H9 (cell line): ENCODE measurements at regions not wholly inside any gene's neighbourhood (a gene's known extent, or its start where the extent isn't known, plus 50 kb on each side); places are given as distances from the start of the nearest gene placed in this dataset.

Source experiments
- DNase-seq: peaks from one replicate; pipeline ENCODE4 v3.0.0-alpha.2; 2017
- H2AFZ ChIP-seq: one replicate; pipeline ENCODE4 v1.6.1; 2013; ENCODE audit warnings: mild to moderate bottlenecking, low read length, control low read depth, moderate library complexity
- H2AK5ac ChIP-seq: 2 replicates; pipeline ENCODE4 v1.6.1; 2013; ENCODE audit warnings: low read length, control low read depth, mixed read lengths; ENCODE audit not compliant: insufficient read length
- H2BK120ac ChIP-seq: one replicate; pipeline ENCODE4 v1.6.1; 2013; ENCODE audit warnings: low read depth, mild to moderate bottlenecking, low read length, control low read depth, inconsistent platforms; ENCODE audit not compliant: poor library complexity, severe bottlenecking
- H2BK12ac ChIP-seq: 2 replicates; pipeline ENCODE4 v1.6.1; 2013; ENCODE audit warnings: low read length, control low read depth, mixed read lengths, low read depth; ENCODE audit not compliant: insufficient read length
- H2BK15ac ChIP-seq: 2 replicates; pipeline ENCODE4 v1.6.1; 2013; ENCODE audit warnings: low read depth, low read length, control low read depth
- H2BK20ac ChIP-seq: one replicate; pipeline ENCODE4 v1.6.1; 2013; ENCODE audit warnings: low read depth, mild to moderate bottlenecking, low read length, control low read depth, inconsistent platforms; ENCODE audit not compliant: poor library complexity, severe bottlenecking
- H2BK5ac ChIP-seq: 2 replicates; pipeline ENCODE4 v1.6.1; 2013; ENCODE audit warnings: low read length, control low read depth, mixed read lengths; ENCODE audit not compliant: insufficient read length
- H3K14ac ChIP-seq: 2 replicates; pipeline ENCODE4 v1.6.1; 2013; ENCODE audit warnings: low read length, control low read depth; ENCODE audit not compliant: insufficient read depth
- H3K18ac ChIP-seq: 2 replicates; pipeline ENCODE4 v1.6.1; 2013; ENCODE audit warnings: low read depth, mild to moderate bottlenecking, mixed read lengths, low read length, control low read depth; ENCODE audit not compliant: insufficient read length
- H3K23ac ChIP-seq: 2 replicates; pipeline ENCODE4 v1.6.1; 2013; ENCODE audit warnings: low read length, control low read depth, mixed read lengths, low read depth; ENCODE audit not compliant: insufficient read length
- H3K23me2 ChIP-seq: 2 replicates; pipeline ENCODE4 v1.6.1; 2013; ENCODE audit warnings: low read depth, mild to moderate bottlenecking, mixed read lengths, low read length, control low read depth; ENCODE audit not compliant: insufficient read length, poor library complexity, severe bottlenecking
- H3K27ac ChIP-seq: 2 replicates; pipeline ENCODE4 v1.5.1; 2013; ENCODE audit warnings: low read length, control low read depth, mixed read lengths, low read depth; ENCODE audit not compliant: insufficient read length
- H3K27me3 ChIP-seq: 2 replicates; pipeline ENCODE4 v1.6.1; 2013; ENCODE audit warnings: low read length, control low read depth, inconsistent platforms; ENCODE audit not compliant: insufficient read depth
- H3K4ac ChIP-seq: 2 replicates; pipeline ENCODE4 v1.6.1; 2013; ENCODE audit warnings: low read depth, mild to moderate bottlenecking, control low read depth, inconsistent platforms, low read length, moderate library complexity
- H3K4me1 ChIP-seq: 2 replicates; pipeline ENCODE4 v1.6.1; 2013; ENCODE audit warnings: low read length, control low read depth, inconsistent platforms; ENCODE audit not compliant: insufficient read depth
- H3K4me2 ChIP-seq: 2 replicates; pipeline ENCODE4 v1.6.1; 2013; ENCODE audit warnings: low read length, control low read depth, mixed read lengths; ENCODE audit not compliant: insufficient read length, insufficient read depth
- H3K56ac ChIP-seq: 2 replicates; pipeline ENCODE4 v1.6.1; 2013; ENCODE audit warnings: low read depth, mild to moderate bottlenecking, mixed read lengths, low read length, control low read depth; ENCODE audit not compliant: insufficient read length
- H3K79me1 ChIP-seq: 2 replicates; pipeline ENCODE4 v1.6.1; 2013; ENCODE audit warnings: low read depth, mild to moderate bottlenecking, moderate library complexity, low read length, control low read depth, inconsistent platforms; ENCODE audit not compliant: insufficient read depth, poor library complexity, severe bottlenecking
- H3K79me2 ChIP-seq: 2 replicates; pipeline ENCODE4 v1.6.1; 2013; ENCODE audit warnings: low read length, control low read depth, inconsistent platforms; ENCODE audit not compliant: insufficient read depth
- H3K9ac ChIP-seq: 2 replicates; pipeline ENCODE4 v1.6.1; 2013; ENCODE audit warnings: low read length, control low read depth, mixed read lengths; ENCODE audit not compliant: insufficient read length; ENCODE audit errors: extremely low read depth
- H3K9me3 ChIP-seq: one replicate; pipeline ENCODE4 v1.6.1; 2013; ENCODE audit warnings: low read depth, low read length, inconsistent platforms; ENCODE audit not compliant: control insufficient read depth
- H3T11ph ChIP-seq: one replicate; pipeline ENCODE4 v1.6.1; 2013; ENCODE audit warnings: mild to moderate bottlenecking, low read length, control low read depth, inconsistent platforms
- H4K20me1 ChIP-seq: one replicate; pipeline ENCODE4 v1.6.1; 2013; ENCODE audit not compliant: control insufficient read depth, insufficient read length, insufficient read depth
- H4K5ac ChIP-seq: 2 replicates; pipeline ENCODE4 v1.6.1; 2013; ENCODE audit warnings: low read depth, mild to moderate bottlenecking, mixed read lengths, low read length, control low read depth; ENCODE audit not compliant: insufficient read length
- H4K8ac ChIP-seq: replicated peaks from 2 replicates; pipeline ENCODE4 v1.6.1; 2013; ENCODE audit warnings: low read length, control low read depth, mixed read lengths, low read depth; ENCODE audit not compliant: insufficient read length
- H4K91ac ChIP-seq: 2 replicates; pipeline ENCODE4 v1.6.1; 2013; ENCODE audit warnings: low read depth, mild to moderate bottlenecking, moderate library complexity, mixed read lengths, low read length, control low read depth; ENCODE audit not compliant: insufficient read length
- H3K27ac Mint-ChIP-seq, 3 experiments: 2 replicates in 2 of 3; 3 replicates in 1 of 3; pipeline ENCODE4 v1.8.0; 2020 to 2021; ENCODE audit warnings: mixed read lengths in 3 of 3, mild to moderate bottlenecking in 1 of 3, moderate library complexity in 1 of 3
- H3K27me3 Mint-ChIP-seq: 2 replicates; pipeline ENCODE4 v1.8.0; 2021; ENCODE audit warnings: low read depth, mild to moderate bottlenecking, moderate library complexity, mixed read lengths
- H3K36me3 Mint-ChIP-seq, 3 experiments: 2 replicates in 2 of 3; 3 replicates in 1 of 3; pipeline ENCODE4 v1.8.0; 2020 to 2021; ENCODE audit warnings: low read depth in 3 of 3, mixed read lengths in 3 of 3; ENCODE audit not compliant: insufficient read depth in 1 of 3
- H3K4me1 Mint-ChIP-seq, 2 experiments: 2 replicates each; pipeline ENCODE4 v1.8.0; 2020; ENCODE audit warnings: mixed read lengths in 2 of 2
- H3K4me3 Mint-ChIP-seq, 2 experiments: 2 replicates in 1 of 2; 3 replicates in 1 of 2; pipeline ENCODE4 v1.8.0; 2020 to 2021; ENCODE audit warnings: mild to moderate bottlenecking in 2 of 2, mixed read lengths in 2 of 2, moderate library complexity in 1 of 2
- H3K9me3 Mint-ChIP-seq, 2 experiments: 2 replicates in 1 of 2; 3 replicates in 1 of 2; pipeline ENCODE4 v1.8.0; 2020; ENCODE audit warnings: mild to moderate bottlenecking in 2 of 2, mixed read lengths in 2 of 2, moderate library complexity in 1 of 2
- CTCF ChIP-seq: fragments of 200-600 bp; sonication (generic); conservative IDR thresholded peaks from 3 replicates; pipeline ENCODE4 v1.8.0; 2021; ENCODE audit warnings: antibody characterized with exemption, mild to moderate bottlenecking
- WGBS: extraction: QIAGEN DNeasy Blood & Tissue Kit; methylation state at CpG from one replicate; pipeline ENCODE4 v1.1.7; 2013; ENCODE audit warnings: missing lambda C conversion rate, low lambda C conversion rate, mixed read lengths; ENCODE audit not compliant: insufficient read length; ENCODE audit errors: extremely low coverage; 5-methylcytosine and 5-hydroxymethylcytosine counted together

- H3K4me2 ChIP-seq, result no peak overlapping the region
- no peak overlapping the region for H2AK5ac ChIP-seq
- H4K91ac ChIP-seq, result no peak overlapping the region
- H4K5ac ChIP-seq, result no peak overlapping the region
- H3K18ac ChIP-seq, result no peak overlapping the region
- no peaks in the 10 kb centered on the region for H3K27me3 ChIP-seq
- no peak overlapping the region for H4K8ac ChIP-seq
- no peak overlapping the region for H2BK120ac ChIP-seq
- no peak overlapping the region for H2BK15ac ChIP-seq
- H2BK20ac ChIP-seq, result no peak overlapping the region
- H3K9me3 ChIP-seq, result peaks cover 15% of the 10 kb centered on the region
- Mint-ChIP-seq H3K27me3 (peaks cover 3% of the 10 kb centered on the region), H3K4me1 (peaks cover 16 to 26% of the 10 kb centered on the region in 2 experiments), H3K4me3 (no peak overlapping the region), H3K9me3 (peaks cover 17 to 18% of the 10 kb centered on the region in 2 experiments), H3K27ac (peak overlapping the region in 1 of 3 experiments; percentile 33; a peak in 1 of 7 replicates), H3K36me3 (peaks cover 7 to 19% (median 15%) of the 10 kb centered on the region in 3 experiments)
- H3K27ac ChIP-seq, result no peak overlapping the region
- H2BK12ac ChIP-seq, result no peak overlapping the region
- H2BK5ac ChIP-seq, result no peak overlapping the region
- no peak overlapping the region for H3K9ac ChIP-seq
- no peak overlapping the region for H3K23ac ChIP-seq
- no peak overlapping the region for H3K56ac ChIP-seq
- no peak overlapping the region for H3K4ac ChIP-seq
- H3K14ac ChIP-seq, result no peak overlapping the region
- no peak overlapping the region for H2AFZ ChIP-seq
- no CpG with 5 or more reads among the region's 3 CpGs for WGBS
- TF ChIP-seq CTCF, result no peak
- H4K20me1 ChIP-seq, result no peaks in the 10 kb centered on the region
- no peak for DNase-seq
- no peaks in the 10 kb centered on the region for H3K79me2 ChIP-seq
- H3K79me1 ChIP-seq, result no peaks in the 10 kb centered on the region
- H3T11ph ChIP-seq, result no peak overlapping the region
- no peaks in the 10 kb centered on the region; the same call in 1 of the 2 replicates for H3K4me1 ChIP-seq
- no peaks in the 10 kb centered on the region for H3K23me2 ChIP-seq
These were observed 145.2 kb downstream of the PMP22 start for GRCh38 chr17:15119968-15120367.
